ENCODE measurements at regions not wholly inside any gene's neighbourhood (a gene's known extent, or its start where the extent isn't known, plus 50 kb on each side); places are given as distances from the start of the nearest gene placed in this dataset.

GRCh38 chr1:4461726-4462290, 192.6 kb upstream of the AJAP1 start:
- WGBS, 2 donors = 87 to 90% methylated on average over 12 to 14 of the region's 14 CpGs
- no peak for TF ChIP-seq POLR2A (IDR thresholded peaks at IDR 0.05)
- TF ChIP-seq CTCF (IDR thresholded peaks at IDR 0.05) = no peak
- Histone ChIP-seq H3K9me3 (no peaks in the 10 kb centered on the region), H3K4me1 (peaks cover 23% of the 10 kb centered on the region), H3K36me3 (ENCODE audit: low read depth, missing control alignments) (no peaks in the 10 kb centered on the region), H3K27me3 (no peaks in the 10 kb centered on the region), H3K27ac (no peak overlapping the region), H3K4me3 (no peak overlapping the region)
- no peak for DNase-seq
- intact Hi-C loops (cut with DNase I; ENCODE audit: low total_unique reads) = no loop called here

- no peak for TF ChIP-seq POLR2A (IDR thresholded peaks at IDR 0.05)
- TF ChIP-seq CTCF (IDR thresholded peaks at IDR 0.05) = no peak
- peak; percentile 52 for DNase-seq
- Histone ChIP-seq H3K9me3 (no peaks in the 10 kb centered on the region), H3K36me3 (ENCODE audit: low read depth, missing control alignments) (no peaks in the 10 kb centered on the region), H3K4me1 (peaks cover 23% of the 10 kb centered on the region), H3K4me3 (no peak overlapping the region), H3K27me3 (no peaks in the 10 kb centered on the region), H3K27ac (peak overlapping the region; percentile 75 to 81)
- intact Hi-C loops (cut with DNase I; ENCODE audit: low total_unique reads) = no loop called here
- WGBS, 2 donors = 41 to 65% methylated on average over 13 of the region's 13 CpGs
These were observed 191.5 kb upstream of the AJAP1 start for GRCh38 chr1:4462831-4463484.

GRCh38 chr1:4463631-4464030, 190.8 kb upstream of the AJAP1 start:
- H3K9me3 ChIP-seq = no peaks in the 10 kb centered on the region
- intact Hi-C loops (cut with DNase I; ENCODE audit: low total_unique reads) = no loop called here
- peaks cover 23% of the 10 kb centered on the region for H3K4me1 ChIP-seq
- peak overlapping the region; percentile 75 to 81 for H3K27ac ChIP-seq
- H3K36me3 ChIP-seq (ENCODE audit: low read depth, missing control alignments) = no peaks in the 10 kb centered on the region
- WGBS, 2 donors = 44 to 63% methylated on average over 4 to 9 of the region's 9 CpGs
- no peaks in the 10 kb centered on the region for H3K27me3 ChIP-seq
- no peak for DNase-seq
- TF ChIP-seq CTCF (IDR thresholded peaks at IDR 0.05) (no peak), POLR2A (IDR thresholded peaks at IDR 0.05) (no peak)
- H3K4me3 ChIP-seq = no peak overlapping the region

GRCh38 chr1:4464478-4464877, 189.9 kb upstream of the AJAP1 start:
- DNase-seq = no peak
- no peaks in the 10 kb centered on the region for H3K27me3 ChIP-seq
- intact Hi-C loops (cut with DNase I; ENCODE audit: low total_unique reads) = no loop called here
- H3K4me3 ChIP-seq = no peak overlapping the region
- no peaks in the 10 kb centered on the region for H3K9me3 ChIP-seq
- peaks cover 23% of the 10 kb centered on the region for H3K4me1 ChIP-seq
- H3K27ac ChIP-seq = no peak overlapping the region
- H3K36me3 ChIP-seq (ENCODE audit: low read depth, missing control alignments) = no peaks in the 10 kb centered on the region
- 67 to 71% methylated on average over 3 of the region's 3 CpGs for WGBS, 2 donors
- TF ChIP-seq CTCF (IDR thresholded peaks at IDR 0.05) (no peak), POLR2A (IDR thresholded peaks at IDR 0.05) (no peak)

GRCh38 chr1:4467241-4467640, 187.2 kb upstream of the AJAP1 start:
- Histone ChIP-seq H3K4me3 (no peak overlapping the region), H3K27me3 (no peaks in the 10 kb centered on the region), H3K9me3 (no peaks in the 10 kb centered on the region), H3K36me3 (ENCODE audit: low read depth, missing control alignments) (no peaks in the 10 kb centered on the region), H3K27ac (no peak overlapping the region), H3K4me1 (peaks cover 18% of the 10 kb centered on the region)
- intact Hi-C loops (cut with DNase I; ENCODE audit: low total_unique reads) = no loop called here
- no peak for TF ChIP-seq CTCF (IDR thresholded peaks at IDR 0.05)
- TF ChIP-seq POLR2A (IDR thresholded peaks at IDR 0.05) = no peak
- WGBS, 2 donors = 62 to 70% methylated on average over 6 to 8 of the region's 8 CpGs
- DNase-seq = no peak
